WI38 (cell line): ENCODE measurements at regions not wholly inside any gene's neighbourhood (a gene's known extent, or its start where the extent isn't known, plus 50 kb on each side); places are given as distances from the start of the nearest gene placed in this dataset.

Experiments
- H3K4me3 ChIP-seq: 2 replicates; pipeline ENCODE4 v1.5.1; 2011; ENCODE audit warnings: low read depth, mild to moderate bottlenecking, control low read depth, low read length
- CTCF ChIP-seq: IDR thresholded peaks from 2 replicates; pipeline ENCODE4 v1.5.1; 2012; ENCODE audit warnings: low read depth, mild to moderate bottlenecking, control low read depth, low read length

- no peak for TF ChIP-seq CTCF
- no peak overlapping the region for H3K4me3 ChIP-seq
Observed at GRCh38 chr14:87073880-87074570, 919.0 kb downstream of the GALC start.

GRCh38 chr14:87067591-87067990 lies 925.4 kb downstream of the GALC start:
- H3K4me3 ChIP-seq = no peak overlapping the region
- no peak for TF ChIP-seq CTCF

GRCh38 chr14:87067061-87067460 lies 925.9 kb downstream of the GALC start:
- no peak overlapping the region for H3K4me3 ChIP-seq

GRCh38 chr14:87066221-87066817 lies 926.7 kb downstream of the GALC start:
- no peak for TF ChIP-seq CTCF
- H3K4me3 ChIP-seq = no peak overlapping the region

More at GRCh38 chr14:87067061-87067460, 925.9 kb downstream of the GALC start:
- no peak for TF ChIP-seq CTCF

GRCh38 chr14:87065366-87065765 lies 927.6 kb downstream of the GALC start:
- TF ChIP-seq CTCF = no peak
- no peak overlapping the region for H3K4me3 ChIP-seq

- TF ChIP-seq CTCF = no peak
- H3K4me3 ChIP-seq = no peak overlapping the region
Observed at GRCh38 chr14:87063181-87063580, 929.8 kb downstream of the GALC start.

- TF ChIP-seq CTCF = no peak
- no peak overlapping the region for H3K4me3 ChIP-seq
Observed at GRCh38 chr14:87060405-87060804, 932.6 kb downstream of the GALC start.
